OCI-LY1 (cell line): ENCODE measurements at regions not wholly inside any gene's neighbourhood (a gene's known extent, or its start where the extent isn't known, plus 50 kb on each side); places are given as distances from the start of the nearest gene placed in this dataset.

ENCODE experiments used
- H2AFZ ChIP-seq: fragments of 200-600 bp; sonication (generic), shearing (Covaris generic); 2 replicates; pipeline ENCODE4 v1.6.0; 2014; ENCODE audit warnings: antibody characterized with exemption, mild to moderate bottlenecking, low read length
- H3F3A ChIP-seq: fragments of 200-600 bp; sonication (generic), shearing (Covaris generic); 2 replicates; pipeline ENCODE4 v1.6.0; 2014; ENCODE audit warnings: mild to moderate bottlenecking, antibody characterized with exemption, low read length, moderate library complexity; ENCODE audit not compliant: insufficient read depth
- H3K27ac ChIP-seq: fragments of 200-600 bp; sonication (generic); 2 replicates; pipeline ENCODE4 v1.5.1; 2014; ENCODE audit warnings: low read length, mixed run types, mild to moderate bottlenecking, low read depth; ENCODE audit not compliant: poor library complexity, severe bottlenecking
- H3K27me3 ChIP-seq: fragments of 200-600 bp; sonication (generic); 2 replicates; pipeline ENCODE4 v1.6.0; 2014; ENCODE audit warnings: antibody characterized with exemption, mild to moderate bottlenecking, low read length, moderate library complexity; ENCODE audit not compliant: insufficient read depth
- H3K36me3 ChIP-seq: fragments of 200-600 bp; sonication (generic); 2 replicates; pipeline ENCODE4 v1.6.1; 2014; ENCODE audit warnings: mild to moderate bottlenecking, antibody characterized with exemption, low read length, moderate library complexity, mixed read lengths; ENCODE audit not compliant: insufficient read depth
- H3K4me1 ChIP-seq: fragments of 200-600 bp; sonication (generic); 2 replicates; pipeline ENCODE4 v1.5.1; 2014; ENCODE audit warnings: mild to moderate bottlenecking, low read length, moderate library complexity; ENCODE audit not compliant: insufficient read depth, severe bottlenecking
- H3K4me2 ChIP-seq: fragments of 200-600 bp; sonication (generic), shearing (Covaris generic); 2 replicates; pipeline ENCODE4 v1.6.1; 2014; ENCODE audit warnings: low read length
- H3K4me3 ChIP-seq: fragments of 200-600 bp; sonication (generic); 2 replicates; pipeline ENCODE4 v1.5.1; 2014; ENCODE audit warnings: low read length, low read depth, mild to moderate bottlenecking, mixed read lengths; ENCODE audit not compliant: poor library complexity, severe bottlenecking
- H3K79me2 ChIP-seq: fragments of 200-600 bp; shearing (Covaris generic); 2 replicates; pipeline ENCODE4 v1.6.1; 2016; ENCODE audit warnings: mixed run types, low read length, mixed read lengths; ENCODE audit not compliant: insufficient read depth
- H3K9ac ChIP-seq: fragments of 200-600 bp; sonication (generic), shearing (Covaris generic); 2 replicates; pipeline ENCODE4 v1.6.1; 2014; ENCODE audit warnings: mild to moderate bottlenecking, low read length, mixed read lengths
- H3K9me2 ChIP-seq: fragments of 200-600 bp; sonication (generic), shearing (Covaris generic); 2 replicates; pipeline ENCODE4 v1.6.1; 2014; ENCODE audit warnings: low read depth, mild to moderate bottlenecking, low read length, mixed read lengths
- H3K9me3 ChIP-seq: fragments of 200-600 bp; shearing (Covaris generic); 2 replicates; pipeline ENCODE4 v1.6.1; 2014; ENCODE audit warnings: low read length, mixed read lengths
- H4K20me1 ChIP-seq: fragments of 200-600 bp; sonication (generic), shearing (Covaris generic); 2 replicates; pipeline ENCODE4 v1.6.0; 2016; ENCODE audit warnings: mild to moderate bottlenecking, low read length; ENCODE audit not compliant: insufficient read depth
- CTCF ChIP-seq: fragments of 200-600 bp; sonication (generic), shearing (Covaris generic); IDR thresholded peaks from 2 replicates; pipeline ENCODE4 v1.5.1; 2017; ENCODE audit warnings: mild to moderate bottlenecking, antibody characterized with exemption, low read length, moderate library complexity, mixed read lengths
- EZH2 ChIP-seq: fragments of 200-600 bp; sonication (generic), shearing (Covaris generic); IDR thresholded peaks from 2 replicates; pipeline ENCODE4 v1.8.0; 2017; ENCODE audit warnings: borderline replicate concordance, mixed run types, mild to moderate bottlenecking, antibody characterized with exemption, low read length, moderate library complexity, mixed read lengths

- Histone ChIP-seq H4K20me1 (no peaks in the 10 kb centered on the region), H3K27ac (no peak overlapping the region), H3K4me2 (no peak overlapping the region), H3K9me3 (no peaks in the 10 kb centered on the region), H2AFZ (no peak overlapping the region), H3K9me2 (no peaks in the 10 kb centered on the region), H3K79me2 (no peaks in the 10 kb centered on the region), H3K27me3 (no peaks in the 10 kb centered on the region), H3K9ac (no peak overlapping the region), H3K4me3 (no peak overlapping the region), H3F3A (no peaks in the 10 kb centered on the region), H3K36me3 (no peaks in the 10 kb centered on the region), H3K4me1 (no peaks in the 10 kb centered on the region)
- TF ChIP-seq CTCF: no peak
- no peak for TF ChIP-seq EZH2
Observed at GRCh38 chr4:134885436-134885835, 683.8 kb upstream of the PABPC4L start.

- Histone ChIP-seq H3K27me3 (no peaks in the 10 kb centered on the region), H3F3A (no peaks in the 10 kb centered on the region), H3K27ac (no peak overlapping the region), H2AFZ (no peak overlapping the region), H3K9me3 (no peaks in the 10 kb centered on the region), H3K36me3 (no peaks in the 10 kb centered on the region), H3K4me3 (no peak overlapping the region), H3K4me1 (no peaks in the 10 kb centered on the region), H3K9me2 (no peaks in the 10 kb centered on the region), H3K79me2 (no peaks in the 10 kb centered on the region), H3K9ac (no peak overlapping the region), H3K4me2 (no peak overlapping the region), H4K20me1 (no peaks in the 10 kb centered on the region)
- TF ChIP-seq CTCF (no peak), EZH2 (no peak)
Observed at GRCh38 chr4:134883831-134884449, 682.4 kb upstream of the PABPC4L start.

GRCh38 chr4:134879019-134879418 lies 677.4 kb upstream of the PABPC4L start:
- H3K27me3 ChIP-seq: no peaks in the 10 kb centered on the region
- H3K9me3 ChIP-seq: no peaks in the 10 kb centered on the region
- no peaks in the 10 kb centered on the region for H3K9me2 ChIP-seq
- no peak overlapping the region for H3K27ac ChIP-seq
- H3F3A ChIP-seq: no peaks in the 10 kb centered on the region
- H2AFZ ChIP-seq: no peak overlapping the region
- H4K20me1 ChIP-seq: no peaks in the 10 kb centered on the region
- H3K79me2 ChIP-seq: no peaks in the 10 kb centered on the region
- no peak overlapping the region for H3K4me2 ChIP-seq
- TF ChIP-seq CTCF (no peak), EZH2 (no peak)
- H3K9ac ChIP-seq: no peak overlapping the region
- H3K4me1 ChIP-seq: no peaks in the 10 kb centered on the region
- no peaks in the 10 kb centered on the region for H3K36me3 ChIP-seq
- H3K4me3 ChIP-seq: no peak overlapping the region
